HG02885 (cell line): ENCODE measurements at regions not wholly inside any gene's neighbourhood (a gene's known extent, or its start where the extent isn't known, plus 50 kb on each side); places are given as distances from the start of the nearest gene placed in this dataset.
"Not testable (repeated sequence)": the region's sequence is repeated elsewhere in the genome, so short reads cannot be mapped to it uniquely, and the experiment has no call there.

ENCODE experiments used
- ATAC-seq: cut with Tn5 transposase; IDR thresholded peaks from one replicate; pipeline ENCODE4 v1.9.1; 2021; ENCODE audit warnings: mild to moderate bottlenecking; ENCODE audit not compliant: unreplicated experiment, poor library complexity

- ATAC-seq, result no peak
Observed at GRCh38 chr1:5769146-5769545, 223.1 kb downstream of the NPHP4 start.

GRCh38 chr1:5768014-5768413 lies 224.2 kb downstream of the NPHP4 start:
- ATAC-seq, result no peak

- ATAC-seq, result not testable (repeated sequence)
Observed at GRCh38 chr1:5766996-5767395, 225.2 kb downstream of the NPHP4 start.

GRCh38 chr1:5765997-5766913 lies 226.0 kb downstream of the NPHP4 start:
- no peak for ATAC-seq

- no peak for ATAC-seq
Observed at GRCh38 chr1:5765483-5765882, 226.7 kb downstream of the NPHP4 start.

DNA sequence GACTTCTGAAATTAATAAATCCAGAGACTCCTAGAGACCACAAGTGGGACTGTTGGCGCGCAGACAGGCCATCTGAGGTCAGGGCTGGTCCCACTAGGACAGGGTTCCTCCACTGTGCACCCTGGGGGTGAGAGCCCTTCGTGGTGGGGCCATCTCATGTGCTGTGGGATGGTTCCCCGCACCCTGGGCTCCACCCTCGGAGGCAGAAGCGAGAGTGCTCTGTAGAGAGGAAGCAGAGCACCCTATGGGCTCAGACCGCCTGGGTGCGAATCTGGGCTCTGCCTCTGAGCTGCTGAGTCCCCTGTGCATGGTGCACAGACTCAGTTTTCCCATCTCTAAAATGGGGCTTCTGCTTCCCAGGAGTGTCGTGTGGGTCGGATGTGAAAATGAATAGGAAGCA lies 227.3 kb downstream of the NPHP4 start:
- ATAC-seq, result no peak

GRCh38 chr1:5764464-5764863 lies 227.8 kb downstream of the NPHP4 start:
- ATAC-seq, result no peak

DNA sequence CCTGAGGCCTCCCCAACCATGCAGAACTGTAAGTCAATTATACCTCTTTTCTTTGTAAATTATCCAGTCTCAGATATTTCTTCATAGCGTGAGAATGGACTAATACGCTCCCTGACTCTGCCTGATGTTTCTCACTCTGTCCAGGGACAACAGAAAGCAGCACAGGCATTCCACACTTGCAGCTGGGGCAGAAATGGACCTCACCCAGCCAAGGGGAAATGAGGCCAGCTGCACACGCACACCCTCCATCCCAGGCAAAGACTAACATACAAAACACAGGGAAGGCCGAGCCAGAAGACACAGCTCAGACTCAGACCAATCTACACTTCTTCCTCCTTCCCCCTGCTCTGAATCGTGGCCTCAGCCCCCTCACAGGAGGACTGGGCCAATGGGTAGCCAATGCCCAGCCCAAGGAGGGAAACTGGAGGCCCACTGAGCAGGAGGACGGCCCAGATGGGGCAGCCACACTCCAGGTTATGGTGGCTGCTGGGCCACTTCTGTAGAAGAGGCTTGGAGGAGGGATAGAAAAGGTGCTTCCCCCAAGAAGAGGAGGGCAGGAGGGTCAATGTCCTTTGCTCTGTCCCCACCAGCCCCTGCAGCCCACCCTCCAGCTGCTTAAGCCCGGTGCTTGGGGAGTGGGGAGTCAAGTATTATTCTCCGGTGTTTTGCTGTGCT lies 228.4 kb downstream of the NPHP4 start:
- ATAC-seq, result no peak

GRCh38 chr1:5758859-5759578 lies 233.2 kb downstream of the NPHP4 start:
- ATAC-seq, result no peak

DNA sequence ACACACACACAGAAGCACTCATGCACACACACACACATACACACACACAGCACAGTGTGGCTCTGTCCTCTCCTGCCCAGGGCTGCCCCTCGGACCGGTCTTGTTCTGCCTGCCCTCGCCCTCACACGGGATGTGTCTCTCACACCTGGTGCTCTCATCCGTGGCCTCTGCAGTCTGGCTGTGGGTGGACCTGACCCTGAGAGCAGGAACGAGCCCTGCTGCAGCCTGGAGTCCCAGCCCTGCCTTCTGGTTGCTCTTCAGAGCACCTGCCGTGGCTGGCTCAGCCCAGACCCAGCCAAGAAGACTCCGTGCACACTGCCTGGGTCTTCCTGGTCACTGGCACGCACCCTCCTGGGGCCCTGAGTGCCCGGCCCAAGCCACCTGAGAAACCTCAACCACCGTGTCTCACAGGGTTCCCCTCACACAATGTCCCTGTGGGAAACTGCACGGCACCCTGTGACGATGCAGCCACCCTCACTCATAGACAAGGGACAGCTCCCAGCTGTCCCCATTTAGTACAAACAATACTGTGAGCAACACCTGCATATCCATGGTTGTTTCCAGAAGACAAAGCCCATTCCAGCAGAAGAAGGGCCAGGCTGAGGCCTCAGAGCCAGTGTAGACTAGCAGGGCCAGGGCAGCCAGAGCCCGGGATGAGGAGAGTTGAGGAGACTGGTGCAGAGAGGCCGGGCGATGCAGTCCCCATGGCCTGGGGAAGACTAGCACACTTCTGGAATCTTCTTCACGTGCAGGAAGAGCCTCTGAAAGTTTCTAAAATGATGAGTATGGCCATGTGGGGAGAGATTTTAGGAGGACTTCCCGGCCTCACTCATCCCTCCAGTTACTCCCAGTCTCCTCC lies 234.0 kb downstream of the NPHP4 start:
- no peak for ATAC-seq

DNA sequence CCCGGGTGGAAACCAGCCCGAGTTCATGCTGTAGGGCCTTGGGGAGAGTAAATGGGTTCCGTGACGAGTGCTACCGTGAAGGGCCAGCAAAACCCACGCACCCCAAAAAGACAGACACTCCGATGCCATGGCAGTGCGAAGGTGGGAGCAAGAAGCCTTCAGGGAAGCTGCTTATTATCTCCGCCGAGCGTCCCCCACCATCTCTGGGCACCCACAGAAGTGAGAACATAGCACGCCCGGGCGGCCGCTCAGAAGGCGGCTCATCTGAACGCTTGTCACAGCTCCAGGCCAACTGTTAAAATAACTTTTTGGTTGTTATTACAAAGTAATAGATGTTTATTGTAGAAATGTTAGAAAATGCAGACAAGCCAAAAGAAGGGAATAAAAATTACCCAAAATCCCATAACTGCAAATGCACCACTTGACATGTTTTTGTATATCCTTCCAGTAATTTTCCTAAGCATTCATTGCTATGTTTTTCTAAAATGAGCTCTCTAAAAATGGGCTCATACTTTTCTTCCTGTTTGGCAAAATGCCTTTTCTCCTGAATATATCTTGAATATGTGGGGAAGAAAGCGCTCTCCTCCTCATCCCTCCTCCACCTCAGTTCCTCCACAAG lies 234.9 kb downstream of the NPHP4 start:
- no peak for ATAC-seq

GRCh38 chr1:5756434-5757186 lies 235.6 kb downstream of the NPHP4 start:
- ATAC-seq, result no peak

GRCh38 chr1:5755552-5756125 lies 236.6 kb downstream of the NPHP4 start:
- ATAC-seq, result no peak

GRCh38 chr1:5754817-5755551 lies 237.2 kb downstream of the NPHP4 start:
- no peak for ATAC-seq

GRCh38 chr1:5753549-5754421 lies 238.4 kb downstream of the NPHP4 start:
- no peak for ATAC-seq

DNA sequence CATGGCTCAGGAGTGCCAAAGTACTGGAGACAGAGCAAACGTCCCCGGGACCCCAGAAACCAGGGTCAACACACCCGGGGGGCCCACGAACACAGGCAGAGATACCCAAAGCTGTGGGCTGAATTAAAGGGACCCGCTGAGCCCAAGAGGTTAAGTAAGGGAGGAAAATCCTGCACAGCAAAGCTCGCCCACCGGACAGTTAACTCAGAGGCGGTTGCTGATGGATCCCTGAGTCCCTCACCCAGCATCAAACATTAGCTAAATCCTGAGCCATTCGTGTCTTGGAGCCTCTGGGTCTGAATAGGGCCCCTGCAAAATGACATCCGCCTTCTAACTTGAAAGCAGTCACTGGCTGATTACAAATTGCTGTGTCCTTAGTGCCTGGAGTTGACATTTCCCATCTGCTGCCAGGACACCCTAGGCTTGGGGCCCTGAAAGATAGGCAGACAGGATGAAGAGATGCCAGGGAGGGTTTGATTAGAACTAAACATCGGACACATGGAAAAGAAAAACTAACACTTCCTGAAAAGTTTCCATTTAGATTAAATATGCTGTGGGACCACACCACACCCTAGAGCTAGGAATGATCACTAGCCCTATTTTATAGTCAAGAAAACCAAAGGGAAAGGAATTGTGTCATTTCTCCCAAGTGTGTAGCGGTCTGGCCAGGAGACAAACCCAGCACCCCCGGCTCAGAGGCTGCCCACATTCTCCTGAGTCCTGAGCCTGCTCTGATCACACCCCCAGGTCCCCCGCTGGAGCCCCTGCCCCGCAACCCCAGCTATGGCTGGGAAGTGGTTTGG lies 239.3 kb downstream of the NPHP4 start:
- ATAC-seq, result no peak
